RKO (cell line): ENCODE measurements at regions not wholly inside any gene's neighbourhood (a gene's known extent, or its start where the extent isn't known, plus 50 kb on each side); places are given as distances from the start of the nearest gene placed in this dataset.
"Not testable (repeated sequence)": the region's sequence is repeated elsewhere in the genome, so short reads cannot be mapped to it uniquely, and the experiment has no call there.

Experiments used
- DNase-seq: peaks from one replicate; pipeline ENCODE4 v3.0.0-alpha.2; 2016; ENCODE audit warnings: low spot score

DNA sequence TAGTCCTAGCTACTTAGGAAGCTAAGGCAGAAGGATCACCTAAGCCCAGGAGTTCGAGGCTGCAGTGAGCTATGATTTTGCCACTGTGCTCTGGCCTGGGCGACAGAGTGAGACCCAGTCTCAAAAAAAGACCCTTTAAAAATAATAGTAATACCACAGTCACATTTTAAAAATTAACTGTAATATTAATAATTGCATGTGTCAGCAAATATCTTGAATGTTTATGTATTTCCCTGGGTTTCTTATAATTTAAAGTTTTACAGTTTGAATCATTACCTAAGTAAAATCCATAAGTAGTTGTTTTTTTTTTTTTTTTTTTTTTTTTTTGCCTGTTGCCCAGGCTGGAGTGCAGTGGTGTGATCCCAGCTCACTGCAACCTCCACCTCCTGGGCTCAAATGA lies 69.2 kb downstream of the LYZL2 start:
- no peak for DNase-seq

DNA sequence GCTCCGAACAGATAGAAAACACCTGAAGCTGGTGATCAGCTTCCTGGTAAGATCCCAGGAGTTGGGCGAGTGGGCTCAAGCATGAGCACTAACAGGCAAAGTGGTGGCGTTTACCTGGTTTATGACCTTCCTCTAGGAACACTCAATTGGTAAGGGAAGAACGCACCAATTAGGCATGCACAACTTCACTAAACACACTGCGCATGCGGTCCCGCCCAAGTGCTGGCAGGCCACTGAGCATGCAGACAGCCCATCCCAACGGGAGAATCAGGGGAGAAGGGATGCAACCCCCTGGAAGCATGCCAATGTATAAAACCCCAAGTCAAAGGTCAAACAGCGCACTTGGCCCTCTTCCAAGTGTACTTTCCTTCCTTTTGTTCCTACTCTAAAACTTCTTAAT lies 70.4 kb downstream of the LYZL2 start:
- no peak for DNase-seq

- no peak for DNase-seq
These were observed 71.1 kb downstream of the LYZL2 start for GRCh38 chr10:30558411-30558810.

DNA sequence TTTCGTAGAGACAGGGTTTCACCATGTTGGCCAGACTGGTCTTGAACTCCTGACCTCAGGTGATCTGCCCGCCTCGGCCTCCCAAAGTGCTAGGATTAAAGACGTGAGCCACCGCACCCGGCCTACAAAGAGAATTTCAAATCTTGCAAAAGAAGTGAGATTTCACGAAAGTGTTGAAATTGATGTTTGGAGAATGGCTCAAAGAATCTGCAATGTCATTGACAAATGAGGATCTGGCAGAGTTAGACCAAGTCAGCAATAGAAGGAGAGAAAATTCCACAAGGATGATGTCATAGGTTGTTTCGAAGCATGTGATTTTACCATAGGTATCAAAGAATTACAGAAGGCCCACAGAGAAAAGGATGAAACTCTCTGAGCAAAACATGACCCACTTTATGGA lies 71.7 kb downstream of the LYZL2 start:
- DNase-seq, result no peak

- no peak for DNase-seq
These were observed 73.4 kb downstream of the LYZL2 start for GRCh38 chr10:30556189-30556588.

DNA sequence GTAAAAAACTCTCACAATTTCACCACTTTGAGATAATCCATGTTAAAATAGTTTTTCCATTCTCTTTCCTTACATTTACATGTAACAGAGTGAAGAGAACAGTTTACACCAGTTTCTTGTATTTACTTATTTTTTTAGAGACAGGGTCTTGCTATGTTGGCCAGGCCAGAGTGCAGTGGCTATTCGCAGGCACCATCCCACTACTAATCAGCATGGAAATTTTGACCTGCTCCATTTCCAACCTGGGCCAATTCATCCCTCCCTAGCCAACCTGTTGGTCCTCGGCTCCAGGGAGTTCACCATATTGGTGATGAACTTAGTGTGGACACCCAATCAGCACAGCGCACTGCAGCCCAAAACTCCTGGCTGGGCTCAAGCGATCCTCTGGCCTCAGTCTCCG lies 74.1 kb downstream of the LYZL2 start:
- DNase-seq, result no peak

GRCh38 chr10:30554440-30554825 lies 75.1 kb downstream of the LYZL2 start:
- DNase-seq, result no peak

GRCh38 chr10:30553626-30554439 lies 75.7 kb downstream of the LYZL2 start:
- DNase-seq, result no peak

GRCh38 chr10:30553018-30553625 lies 76.4 kb downstream of the LYZL2 start:
- DNase-seq, result no peak

- no peak for DNase-seq
These were observed 78.4 kb downstream of the LYZL2 start for GRCh38 chr10:30550967-30551815.

- DNase-seq, result not testable (repeated sequence)
These were observed 80.3 kb downstream of the LYZL2 start for GRCh38 chr10:30549134-30549687.

GRCh38 chr10:30546511-30546910 lies 83.0 kb downstream of the LYZL2 start:
- no peak for DNase-seq

DNA sequence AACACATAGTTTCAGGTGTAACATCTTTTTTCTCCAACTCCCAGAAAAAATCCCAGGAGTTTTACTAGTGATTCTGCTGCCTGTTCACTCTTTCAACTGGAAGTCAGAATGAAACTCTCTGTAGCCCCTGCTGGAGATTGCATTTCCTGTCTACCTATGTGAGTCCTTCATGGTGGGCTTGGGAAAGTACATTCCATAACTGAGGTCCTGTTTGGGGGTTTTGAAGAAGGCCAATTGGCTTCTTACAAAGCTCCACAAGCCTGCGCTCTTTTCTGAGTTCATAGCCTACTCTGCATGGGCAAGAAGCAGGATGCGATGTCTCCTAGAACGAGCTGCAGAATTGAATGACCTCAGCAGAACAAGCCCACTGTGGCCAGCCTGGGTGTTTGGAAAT lies 86.7 kb downstream of the LYZL2 start:
- DNase-seq, result no peak

DNA sequence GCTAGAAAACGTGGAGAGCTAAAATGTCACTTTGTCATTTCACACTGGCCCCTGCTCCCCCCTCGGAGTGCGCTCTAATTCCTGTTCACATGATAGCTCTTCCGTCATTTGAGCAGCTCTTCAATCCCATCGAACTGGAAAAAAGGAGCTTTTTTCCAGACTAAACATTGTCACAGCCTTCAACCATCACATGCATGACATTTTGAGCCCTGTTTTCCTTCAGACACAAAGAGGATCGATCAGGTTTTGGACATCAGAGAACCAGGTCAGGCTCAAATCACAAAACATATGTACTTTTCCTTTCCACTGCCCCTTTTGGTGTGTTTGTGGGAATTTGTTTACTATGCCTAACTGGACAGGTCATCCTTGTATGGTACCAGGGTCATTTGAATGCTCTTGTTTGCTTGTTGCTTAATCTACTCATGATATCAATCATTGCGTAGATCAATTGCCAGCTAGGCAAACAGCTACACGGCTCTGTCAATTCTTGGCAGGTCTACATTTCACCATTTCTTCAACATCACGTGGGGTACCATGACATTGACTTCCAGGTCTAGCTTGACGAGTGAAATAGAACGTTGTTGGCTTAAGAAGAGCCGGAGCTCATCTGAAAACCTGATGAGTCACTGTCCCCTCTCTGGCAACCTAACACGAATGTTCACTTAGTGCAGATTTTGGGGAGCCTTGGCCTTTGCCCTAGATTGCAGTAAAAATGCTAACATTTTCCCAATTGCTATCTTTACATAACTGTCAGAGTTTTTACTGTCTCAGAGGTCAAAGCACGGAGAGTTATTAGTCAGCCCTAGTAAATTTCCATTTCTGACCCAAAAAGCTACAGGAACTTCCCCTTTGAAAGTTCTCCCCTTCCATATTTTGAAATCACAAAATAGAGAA lies 87.3 kb downstream of the LYZL2 start:
- no peak for DNase-seq

DNA sequence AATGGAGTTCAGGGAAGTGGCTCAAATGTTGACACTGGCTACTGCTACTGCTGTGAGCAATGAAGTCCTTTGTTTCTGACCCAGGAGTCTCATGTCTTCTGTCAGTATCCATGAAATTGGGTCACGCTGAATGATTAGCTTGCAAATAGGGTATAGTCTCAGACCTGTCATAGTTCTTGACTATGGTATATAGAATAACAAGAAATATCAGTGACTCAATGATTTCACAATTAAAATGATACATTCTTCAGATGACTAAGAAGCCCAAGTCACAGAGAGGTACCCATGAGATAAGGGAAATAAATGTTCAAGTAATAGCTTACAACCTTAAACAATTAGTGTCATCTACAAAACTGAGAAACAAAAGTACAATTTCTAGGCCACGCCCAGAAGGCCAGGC lies 89.3 kb downstream of the LYZL2 start:
- DNase-seq, result no peak

DNA sequence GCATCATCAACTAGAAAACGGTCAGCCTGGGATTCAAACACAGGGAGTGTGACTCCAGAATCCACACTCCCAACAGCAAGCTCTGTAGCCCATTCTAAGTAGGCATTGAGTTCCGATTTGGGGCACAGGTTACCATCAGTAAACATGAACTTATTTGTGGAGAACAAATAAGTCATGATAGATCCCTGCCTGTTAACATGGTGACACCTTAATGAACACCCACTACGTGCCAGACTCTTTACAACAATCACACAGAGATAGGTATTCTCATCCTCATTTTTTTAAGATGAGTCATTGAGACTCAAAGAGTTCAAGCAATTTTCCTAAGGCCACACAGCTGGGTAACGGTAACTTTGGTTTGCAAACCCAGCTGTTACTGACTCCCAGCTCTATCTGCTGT lies 91.5 kb downstream of the LYZL2 start:
- peak; percentile 12 for DNase-seq

DNA sequence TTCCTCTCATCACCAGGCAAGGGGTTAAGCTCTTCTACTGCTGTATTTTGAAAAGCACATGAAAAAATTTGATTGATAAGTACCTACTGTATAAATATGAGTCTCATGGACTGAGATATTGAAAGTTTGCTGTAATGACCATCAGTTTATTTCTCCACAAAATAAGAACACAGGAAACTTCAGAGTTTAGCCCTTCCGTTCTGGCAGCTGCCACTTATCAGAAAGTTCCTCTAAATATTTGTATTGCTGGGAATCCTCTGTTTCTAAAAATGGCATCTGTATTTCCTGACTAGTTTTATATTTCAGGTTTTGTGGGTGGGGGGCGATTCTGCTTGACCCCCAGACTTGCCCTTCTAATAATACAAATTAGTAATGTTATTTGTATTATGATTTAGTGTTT lies 92.0 kb downstream of the LYZL2 start:
- no peak for DNase-seq

- not testable (repeated sequence) for DNase-seq
These were observed 92.4 kb downstream of the LYZL2 start for GRCh38 chr10:30537158-30537557.

DNA sequence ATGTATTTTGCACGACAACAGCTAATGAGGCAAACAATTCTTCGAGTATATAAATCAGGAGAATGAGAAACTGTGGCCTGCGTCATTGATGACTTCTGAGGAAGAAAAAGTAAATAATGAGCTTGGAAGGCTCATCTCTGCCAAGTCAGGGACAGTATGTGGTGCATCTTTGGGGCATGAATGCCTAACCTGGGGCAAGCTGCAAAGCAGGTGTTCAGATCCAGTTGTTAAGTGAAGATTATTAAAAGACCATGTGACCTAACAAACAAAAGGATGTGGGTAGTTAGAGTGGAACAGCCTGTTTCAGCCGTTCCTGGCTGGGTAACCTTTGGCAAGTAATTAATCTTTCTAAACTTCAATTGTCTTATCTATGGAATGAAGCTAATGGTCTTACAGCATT lies 93.0 kb downstream of the LYZL2 start:
- no peak for DNase-seq

GRCh38 chr10:30535677-30536076 lies 93.9 kb downstream of the LYZL2 start:
- no peak for DNase-seq

DNA sequence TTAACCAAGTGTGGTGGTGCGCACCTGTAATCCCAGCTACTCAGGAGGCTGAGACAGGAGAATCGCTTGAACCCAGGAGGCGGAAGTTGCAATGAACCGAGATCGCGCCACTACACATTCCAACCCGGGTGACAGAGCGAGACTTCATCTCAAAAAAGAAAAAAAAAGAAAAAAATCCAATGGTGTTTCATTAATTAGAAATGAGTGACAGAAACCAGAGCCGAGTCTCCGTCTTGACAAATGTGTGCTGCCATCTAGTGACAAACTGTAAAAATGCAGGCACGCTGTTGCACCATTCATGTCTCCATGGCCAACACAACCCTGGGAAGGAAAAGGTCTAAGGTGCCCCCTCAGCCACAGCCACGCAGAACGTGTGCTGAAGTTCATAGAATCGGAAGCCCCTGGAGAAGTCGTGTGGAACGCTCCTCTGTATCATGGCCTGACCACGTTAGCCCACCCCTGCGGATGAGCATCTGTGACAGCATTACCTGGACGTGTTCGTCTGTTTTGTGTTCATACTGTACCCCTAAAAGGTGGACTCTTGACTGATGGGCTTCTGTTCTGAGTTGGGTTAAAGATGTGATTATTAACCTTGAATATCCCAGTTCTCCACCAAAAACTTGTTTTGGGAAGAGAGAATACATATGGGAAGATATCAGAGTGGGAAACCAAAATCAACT lies 94.9 kb downstream of the LYZL2 start:
- peak; percentile 77 for DNase-seq
